ENCODE measurements at regions not wholly inside any gene's neighbourhood (a gene's known extent, or its start where the extent isn't known, plus 50 kb on each side); places are given as distances from the start of the nearest gene placed in this dataset.
"Not testable (repeated sequence)": the region's sequence is repeated elsewhere in the genome, so short reads cannot be mapped to it uniquely, and the experiment has no call there.

- no peaks in the 10 kb centered on the region for H3K4me1 ChIP-seq (ENCODE audit: control insufficient read depth, insufficient read depth, low read length)
- no peak overlapping the region for H3K4me3 ChIP-seq (ENCODE audit: low read length)
- peaks cover 5% of the 10 kb centered on the region for H3K9me3 ChIP-seq (ENCODE audit: control insufficient read depth, low read length)
- H3K9ac ChIP-seq (ENCODE audit: low read length) = no peak overlapping the region
- no peak for DNase-seq (ENCODE audit: low read depth)
- no peaks in the 10 kb centered on the region for H3K36me3 ChIP-seq (ENCODE audit: control insufficient read depth, insufficient read depth, low read length, severe bottlenecking)
- peaks cover 3% of the 10 kb centered on the region for H3K27me3 ChIP-seq (replicated peaks; ENCODE audit: control insufficient read depth, insufficient read depth, low read length)
These were observed 130.6 kb upstream of the SKOR2 start for GRCh38 chr18:47381975-47382570.

DNA sequence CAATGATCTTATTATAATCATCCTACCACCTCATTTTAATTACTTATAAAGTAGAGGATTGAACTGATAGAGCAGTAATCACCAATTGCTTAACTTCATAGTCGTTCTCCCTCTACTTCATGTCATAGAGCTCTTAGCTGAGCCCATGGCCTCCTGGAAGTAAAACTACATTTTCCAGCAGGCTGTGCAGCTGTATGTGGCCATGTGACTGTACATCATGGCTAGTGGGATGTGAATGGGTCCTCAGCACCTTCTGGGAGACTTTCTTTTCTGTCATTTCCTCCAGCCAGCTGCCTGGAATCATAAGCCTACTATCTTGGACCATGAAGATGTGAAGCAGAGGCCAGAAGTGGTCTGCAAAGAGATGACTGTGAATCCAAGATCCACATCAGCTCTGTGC, 128.7 kb upstream of the SKOR2 start:
- no peak overlapping the region for H3K9ac ChIP-seq (ENCODE audit: low read length)
- DNase-seq (ENCODE audit: low read depth) = no peak
- H3K4me3 ChIP-seq (ENCODE audit: low read length) = no peak overlapping the region

DNA sequence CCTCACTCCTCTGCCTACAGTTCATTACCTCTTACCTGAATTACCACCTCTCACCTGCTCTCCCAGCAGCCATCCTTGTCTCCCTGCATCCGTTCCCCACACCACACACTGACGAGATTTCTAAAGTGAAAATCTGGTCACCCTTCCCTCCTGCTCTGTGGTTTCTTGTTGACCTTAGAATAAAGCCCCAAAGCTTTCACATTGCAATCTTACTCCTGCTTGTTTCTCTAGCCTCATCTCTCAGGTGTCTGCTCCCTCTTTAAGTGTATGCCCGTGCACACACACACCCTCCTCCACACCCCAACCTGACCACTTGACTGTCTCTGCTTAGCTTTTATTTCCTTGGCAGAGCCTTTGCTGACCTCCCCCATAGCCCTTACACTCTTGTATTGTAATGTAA, 122.0 kb upstream of the SKOR2 start:
- Histone ChIP-seq H3K27me3 (replicated peaks; ENCODE audit: control insufficient read depth, insufficient read depth, low read length) (peaks cover 17% of the 10 kb centered on the region), H3K9me3 (ENCODE audit: control insufficient read depth, low read length) (no peaks in the 10 kb centered on the region), H3K4me1 (ENCODE audit: control insufficient read depth, insufficient read depth, low read length) (no peaks in the 10 kb centered on the region), H3K4me3 (ENCODE audit: low read length) (no peak overlapping the region), H3K9ac (ENCODE audit: low read length) (no peak overlapping the region), H3K36me3 (ENCODE audit: control insufficient read depth, insufficient read depth, low read length, severe bottlenecking) (no peaks in the 10 kb centered on the region)
- DNase-seq (ENCODE audit: low read depth) = no peak

More for the DNA sequence above, 128.7 kb upstream of the SKOR2 start:
- Histone ChIP-seq H3K9me3 (ENCODE audit: control insufficient read depth, low read length) (no peaks in the 10 kb centered on the region), H3K27me3 (replicated peaks; ENCODE audit: control insufficient read depth, insufficient read depth, low read length) (peaks cover 3% of the 10 kb centered on the region), H3K36me3 (ENCODE audit: control insufficient read depth, insufficient read depth, low read length, severe bottlenecking) (no peaks in the 10 kb centered on the region), H3K4me1 (ENCODE audit: control insufficient read depth, insufficient read depth, low read length) (no peaks in the 10 kb centered on the region)

DNA sequence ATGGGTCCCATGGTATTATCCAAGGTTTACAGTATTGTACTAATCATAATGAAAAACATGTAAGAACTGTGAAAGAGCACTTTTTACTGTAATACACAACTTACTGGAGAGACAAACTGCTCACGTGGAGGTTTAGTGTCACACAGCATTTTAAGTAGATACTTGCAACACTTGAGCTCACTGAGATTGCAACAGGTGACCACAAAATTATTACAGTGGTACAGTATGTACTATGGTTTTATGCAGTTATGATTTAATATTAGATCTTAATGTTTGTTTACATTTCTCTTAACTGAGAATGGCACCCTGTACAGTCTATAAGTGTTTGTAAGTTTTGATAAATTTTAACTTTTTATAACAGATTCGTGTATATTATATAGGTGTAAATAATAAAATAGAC, 118.6 kb upstream of the SKOR2 start:
- Histone ChIP-seq H3K9me3 (ENCODE audit: control insufficient read depth, low read length) (no peaks in the 10 kb centered on the region), H3K36me3 (ENCODE audit: control insufficient read depth, insufficient read depth, low read length, severe bottlenecking) (no peaks in the 10 kb centered on the region), H3K27me3 (replicated peaks; ENCODE audit: control insufficient read depth, insufficient read depth, low read length) (peaks cover 14% of the 10 kb centered on the region), H3K9ac (ENCODE audit: low read length) (no peak overlapping the region), H3K4me3 (ENCODE audit: low read length) (no peak overlapping the region), H3K4me1 (ENCODE audit: control insufficient read depth, insufficient read depth, low read length) (no peaks in the 10 kb centered on the region)
- no peak for DNase-seq (ENCODE audit: low read depth)

GRCh38 chr18:47354061-47354460, 102.6 kb upstream of the SKOR2 start:
- DNase-seq (ENCODE audit: low read depth); H3K36me3 ChIP-seq (ENCODE audit: control insufficient read depth, insufficient read depth, low read length, severe bottlenecking); H3K4me1 ChIP-seq (ENCODE audit: control insufficient read depth, insufficient read depth, low read length); H3K9ac ChIP-seq (ENCODE audit: low read length); H3K9me3 ChIP-seq (ENCODE audit: control insufficient read depth, low read length); H3K4me3 ChIP-seq (ENCODE audit: low read length); H3K27me3 ChIP-seq (replicated peaks; ENCODE audit: control insufficient read depth, insufficient read depth, low read length): not testable (repeated sequence)

DNA sequence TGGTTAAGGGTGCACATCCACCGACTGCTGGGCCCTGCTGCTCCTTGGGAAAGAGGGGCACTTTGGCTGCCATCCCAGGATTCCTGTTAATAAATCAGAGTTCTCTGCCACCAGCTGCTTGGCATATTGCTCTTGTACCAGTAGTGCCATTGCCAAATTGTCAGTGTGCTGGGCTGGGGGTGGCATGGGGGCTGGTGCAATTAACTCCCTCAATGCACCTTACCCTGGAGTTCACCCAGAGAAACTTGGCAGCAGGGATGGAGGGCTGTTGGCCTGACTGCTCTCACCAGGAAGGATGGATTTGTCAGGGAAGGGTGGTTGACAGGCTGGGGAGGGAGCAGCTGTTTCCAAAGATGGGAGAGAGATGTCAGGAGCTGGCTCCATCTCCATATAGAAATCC, 94.6 kb upstream of the SKOR2 start:
- no peak for DNase-seq (ENCODE audit: low read depth)
- Histone ChIP-seq H3K36me3 (ENCODE audit: control insufficient read depth, insufficient read depth, low read length, severe bottlenecking) (no peaks in the 10 kb centered on the region), H3K9ac (ENCODE audit: low read length) (no peak overlapping the region), H3K9me3 (ENCODE audit: control insufficient read depth, low read length) (no peaks in the 10 kb centered on the region), H3K4me3 (ENCODE audit: low read length) (no peak overlapping the region), H3K27me3 (replicated peaks; ENCODE audit: control insufficient read depth, insufficient read depth, low read length) (peaks cover 4% of the 10 kb centered on the region), H3K4me1 (ENCODE audit: control insufficient read depth, insufficient read depth, low read length) (no peaks in the 10 kb centered on the region)

GRCh38 chr18:47345291-47345690, 93.8 kb upstream of the SKOR2 start:
- Histone ChIP-seq H3K4me3 (ENCODE audit: low read length) (no peak overlapping the region), H3K36me3 (ENCODE audit: control insufficient read depth, insufficient read depth, low read length, severe bottlenecking) (no peaks in the 10 kb centered on the region), H3K4me1 (ENCODE audit: control insufficient read depth, insufficient read depth, low read length) (no peaks in the 10 kb centered on the region), H3K9me3 (ENCODE audit: control insufficient read depth, low read length) (no peaks in the 10 kb centered on the region), H3K27me3 (replicated peaks; ENCODE audit: control insufficient read depth, insufficient read depth, low read length) (peaks cover 4% of the 10 kb centered on the region), H3K9ac (ENCODE audit: low read length) (no peak overlapping the region)
- no peak for DNase-seq (ENCODE audit: low read depth)

- Histone ChIP-seq H3K36me3 (ENCODE audit: control insufficient read depth, insufficient read depth, low read length, severe bottlenecking) (no peaks in the 10 kb centered on the region), H3K4me3 (ENCODE audit: low read length) (no peak overlapping the region), H3K4me1 (ENCODE audit: control insufficient read depth, insufficient read depth, low read length) (no peaks in the 10 kb centered on the region), H3K9ac (ENCODE audit: low read length) (no peak overlapping the region), H3K9me3 (ENCODE audit: control insufficient read depth, low read length) (no peaks in the 10 kb centered on the region), H3K27me3 (replicated peaks; ENCODE audit: control insufficient read depth, insufficient read depth, low read length) (peaks cover 4% of the 10 kb centered on the region)
- no peak for DNase-seq (ENCODE audit: low read depth)
These were observed 91.8 kb upstream of the SKOR2 start for GRCh38 chr18:47343291-47343690.

GRCh38 chr18:47342566-47342965, 91.1 kb upstream of the SKOR2 start:
- Histone ChIP-seq H3K27me3 (replicated peaks; ENCODE audit: control insufficient read depth, insufficient read depth, low read length) (peaks cover 4% of the 10 kb centered on the region), H3K36me3 (ENCODE audit: control insufficient read depth, insufficient read depth, low read length, severe bottlenecking) (no peaks in the 10 kb centered on the region), H3K4me3 (ENCODE audit: low read length) (no peak overlapping the region), H3K9ac (ENCODE audit: low read length) (no peak overlapping the region), H3K9me3 (ENCODE audit: control insufficient read depth, low read length) (no peaks in the 10 kb centered on the region), H3K4me1 (ENCODE audit: control insufficient read depth, insufficient read depth, low read length) (no peaks in the 10 kb centered on the region)
- no peak for DNase-seq (ENCODE audit: low read depth)

- Histone ChIP-seq H3K9ac (ENCODE audit: low read length) (no peak overlapping the region), H3K4me1 (ENCODE audit: control insufficient read depth, insufficient read depth, low read length) (no peaks in the 10 kb centered on the region), H3K9me3 (ENCODE audit: control insufficient read depth, low read length) (no peaks in the 10 kb centered on the region), H3K36me3 (ENCODE audit: control insufficient read depth, insufficient read depth, low read length, severe bottlenecking) (no peaks in the 10 kb centered on the region), H3K27me3 (replicated peaks; ENCODE audit: control insufficient read depth, insufficient read depth, low read length) (peaks cover 4% of the 10 kb centered on the region), H3K4me3 (ENCODE audit: low read length) (no peak overlapping the region)
- DNase-seq (ENCODE audit: low read depth) = no peak
These were observed 90.2 kb upstream of the SKOR2 start for GRCh38 chr18:47341678-47342077.

DNA sequence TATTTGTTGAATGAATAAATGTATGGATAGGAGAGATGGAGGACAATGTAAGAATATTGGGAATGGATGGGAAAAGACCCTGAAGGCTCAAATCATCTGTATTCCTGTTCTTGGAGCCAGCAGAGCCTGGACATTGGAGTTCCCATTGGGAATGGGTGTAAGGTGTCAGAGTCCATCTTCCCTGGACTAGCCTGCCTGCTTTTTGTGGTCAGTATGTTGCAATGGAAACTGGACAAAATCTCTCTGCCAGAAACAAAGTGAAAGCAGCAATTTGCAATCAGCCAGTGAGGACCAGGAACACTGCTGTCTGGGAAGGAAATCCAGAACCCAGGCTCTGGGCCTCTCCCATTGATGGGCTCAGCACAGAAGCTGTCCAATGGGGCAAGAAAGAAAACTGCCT, 83.5 kb upstream of the SKOR2 start:
- Histone ChIP-seq H3K36me3 (ENCODE audit: control insufficient read depth, insufficient read depth, low read length, severe bottlenecking) (no peaks in the 10 kb centered on the region), H3K4me1 (ENCODE audit: control insufficient read depth, insufficient read depth, low read length) (no peaks in the 10 kb centered on the region), H3K4me3 (ENCODE audit: low read length) (no peak overlapping the region), H3K9ac (ENCODE audit: low read length) (no peak overlapping the region), H3K9me3 (ENCODE audit: control insufficient read depth, low read length) (no peaks in the 10 kb centered on the region), H3K27me3 (replicated peaks; ENCODE audit: control insufficient read depth, insufficient read depth, low read length) (peaks cover 24% of the 10 kb centered on the region)
- DNase-seq (ENCODE audit: low read depth) = no peak

DNA sequence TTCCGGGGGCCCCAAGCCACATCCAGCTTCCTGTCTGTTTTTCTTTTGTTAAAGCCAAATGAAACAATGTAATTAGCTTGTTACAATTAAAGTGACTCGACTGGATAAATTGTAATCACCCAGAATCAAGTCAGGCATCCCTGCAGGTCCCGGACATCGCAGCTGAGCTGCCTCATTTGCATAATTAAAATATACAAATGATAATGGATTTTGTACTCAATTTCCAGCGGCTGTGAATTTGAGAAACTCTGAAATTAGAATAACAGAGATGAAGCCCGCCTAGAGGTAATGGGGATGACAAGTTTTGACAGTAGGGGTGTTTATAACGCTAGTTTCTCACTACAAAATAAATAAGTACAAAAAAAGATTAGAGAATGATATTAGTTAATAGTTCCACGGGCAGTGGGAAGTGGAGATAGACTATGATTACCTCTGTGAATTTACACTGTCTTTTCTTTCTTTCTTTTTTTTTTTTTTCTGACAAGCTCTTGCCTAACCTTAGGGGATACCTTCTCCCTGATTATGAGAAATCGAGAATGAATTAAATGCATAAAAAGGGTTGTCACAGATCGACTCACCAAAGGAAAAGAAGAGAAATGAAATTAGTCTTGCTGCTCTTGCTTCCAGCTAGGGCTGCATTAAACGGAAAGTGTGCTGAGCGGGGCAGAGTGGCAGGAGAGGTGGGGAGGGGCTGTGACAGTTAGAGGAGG, 82.6 kb upstream of the SKOR2 start:
- DNase-seq (ENCODE audit: low read depth) = no peak
- no peaks in the 10 kb centered on the region for H3K9me3 ChIP-seq (ENCODE audit: control insufficient read depth, low read length)
- H3K27me3 ChIP-seq (replicated peaks; ENCODE audit: control insufficient read depth, insufficient read depth, low read length) = peaks cover 24% of the 10 kb centered on the region
- no peak overlapping the region for H3K9ac ChIP-seq (ENCODE audit: low read length)
- H3K4me1 ChIP-seq (ENCODE audit: control insufficient read depth, insufficient read depth, low read length) = no peaks in the 10 kb centered on the region
- no peaks in the 10 kb centered on the region for H3K36me3 ChIP-seq (ENCODE audit: control insufficient read depth, insufficient read depth, low read length, severe bottlenecking)
- H3K4me3 ChIP-seq (ENCODE audit: low read length) = no peak overlapping the region

All from adipocyte (in vitro differentiated cells).